ENCODE measurements at regions not wholly inside any gene's neighbourhood (a gene's known extent, or its start where the extent isn't known, plus 50 kb on each side); places are given as distances from the start of the nearest gene placed in this dataset.
"Not testable (repeated sequence)": the region's sequence is repeated elsewhere in the genome, so short reads cannot be mapped to it uniquely, and the experiment has no call there.

DNA sequence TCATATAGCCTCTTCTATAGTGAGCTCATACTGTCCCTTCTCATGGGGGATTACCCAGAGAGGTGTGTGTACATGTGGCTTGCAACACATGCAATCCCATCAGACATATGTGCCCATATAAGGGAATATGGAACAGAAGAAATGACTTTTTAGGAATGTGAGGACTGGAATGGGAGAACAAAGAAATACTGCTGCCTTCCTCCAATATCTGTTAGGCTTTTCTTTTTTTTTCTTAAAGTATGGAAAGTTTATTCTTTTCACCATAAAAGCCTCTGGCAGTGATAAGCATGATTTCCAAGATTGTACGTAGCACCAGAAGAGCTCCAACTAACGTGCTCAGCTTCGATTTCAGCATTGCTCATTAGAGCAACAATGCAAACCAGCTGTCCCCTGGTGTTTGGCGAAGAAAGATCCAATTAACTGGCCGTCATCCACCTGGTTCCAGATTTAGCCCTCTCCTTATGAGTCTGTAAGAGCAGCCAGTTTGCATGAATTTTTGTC is 113.6 kb downstream of the ADCYAP1 start:
- H2AFZ ChIP-seq (ENCODE audit: low read length) = no peak overlapping the region
- no peaks in the 10 kb centered on the region for H3K36me3 ChIP-seq (ENCODE audit: insufficient read depth, low read length)
- TF ChIP-seq, protein P1, sequence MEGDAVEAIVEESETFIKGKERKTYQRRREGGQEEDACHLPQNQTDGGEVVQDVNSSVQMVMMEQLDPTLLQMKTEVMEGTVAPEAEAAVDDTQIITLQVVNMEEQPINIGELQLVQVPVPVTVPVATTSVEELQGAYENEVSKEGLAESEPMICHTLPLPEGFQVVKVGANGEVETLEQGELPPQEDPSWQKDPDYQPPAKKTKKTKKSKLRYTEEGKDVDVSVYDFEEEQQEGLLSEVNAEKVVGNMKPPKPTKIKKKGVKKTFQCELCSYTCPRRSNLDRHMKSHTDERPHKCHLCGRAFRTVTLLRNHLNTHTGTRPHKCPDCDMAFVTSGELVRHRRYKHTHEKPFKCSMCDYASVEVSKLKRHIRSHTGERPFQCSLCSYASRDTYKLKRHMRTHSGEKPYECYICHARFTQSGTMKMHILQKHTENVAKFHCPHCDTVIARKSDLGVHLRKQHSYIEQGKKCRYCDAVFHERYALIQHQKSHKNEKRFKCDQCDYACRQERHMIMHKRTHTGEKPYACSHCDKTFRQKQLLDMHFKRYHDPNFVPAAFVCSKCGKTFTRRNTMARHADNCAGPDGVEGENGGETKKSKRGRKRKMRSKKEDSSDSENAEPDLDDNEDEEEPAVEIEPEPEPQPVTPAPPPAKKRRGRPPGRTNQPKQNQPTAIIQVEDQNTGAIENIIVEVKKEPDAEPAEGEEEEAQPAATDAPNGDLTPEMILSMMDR (IDR thresholded peaks at IDR 0.05; ENCODE audit: extremely low read depth, low read depth, low read length) = no peak
- H3K4me1 ChIP-seq (ENCODE audit: insufficient read depth, low read length) = peaks cover 3% of the 10 kb centered on the region
- H3K27me3 ChIP-seq (ENCODE audit: insufficient read depth, low read length) = no peaks in the 10 kb centered on the region
- DNase-seq (ENCODE audit: insufficient read length, low spot score, missing footprints) = no peak
- no peak overlapping the region for H3K27ac ChIP-seq (ENCODE audit: low read depth, low read length)
- H3K9me3 ChIP-seq (ENCODE audit: low read depth, low read length) = no peaks in the 10 kb centered on the region
- no peaks in the 10 kb centered on the region for H4K20me1 ChIP-seq (ENCODE audit: insufficient read depth, low read length)
- no peaks in the 10 kb centered on the region for H3K79me2 ChIP-seq (ENCODE audit: insufficient read depth, low read length)
- no peak overlapping the region for H3K4me2 ChIP-seq (ENCODE audit: insufficient read depth, low read length)
- H3K4me3 ChIP-seq (ENCODE audit: insufficient read depth, low read length) = no peak overlapping the region

DNA sequence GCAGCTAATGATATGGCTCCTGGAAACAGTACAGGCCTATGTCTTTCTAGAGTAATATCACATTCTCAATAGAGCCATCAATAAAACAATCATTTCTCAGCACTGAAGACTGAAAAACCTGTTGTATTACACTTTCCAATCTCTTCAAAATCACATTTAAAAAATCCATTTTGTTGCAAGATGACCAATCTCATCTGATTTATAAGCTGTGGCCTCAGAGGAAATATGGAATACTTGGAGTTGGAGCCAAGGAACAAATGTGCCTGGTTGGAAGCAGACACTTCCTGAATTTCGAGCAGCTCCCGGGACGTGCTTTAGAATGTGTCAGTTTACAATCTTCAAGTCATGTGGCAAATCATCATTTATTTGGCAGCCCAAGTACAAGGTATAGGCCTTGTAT is 114.5 kb downstream of the ADCYAP1 start:
- Histone ChIP-seq H3K4me3 (ENCODE audit: insufficient read depth, low read length) (no peak overlapping the region), H3K4me2 (ENCODE audit: insufficient read depth, low read length) (no peak overlapping the region), H3K27ac (ENCODE audit: low read depth, low read length) (no peak overlapping the region), H3K36me3 (ENCODE audit: insufficient read depth, low read length) (no peaks in the 10 kb centered on the region), H3K27me3 (ENCODE audit: insufficient read depth, low read length) (no peaks in the 10 kb centered on the region), H3K79me2 (ENCODE audit: insufficient read depth, low read length) (no peaks in the 10 kb centered on the region), H4K20me1 (ENCODE audit: insufficient read depth, low read length) (no peaks in the 10 kb centered on the region), H2AFZ (ENCODE audit: low read length) (no peak overlapping the region), H3K9me3 (ENCODE audit: low read depth, low read length) (no peaks in the 10 kb centered on the region), H3K4me1 (ENCODE audit: insufficient read depth, low read length) (peaks cover 1% of the 10 kb centered on the region)
- no peak for DNase-seq (ENCODE audit: insufficient read length, low spot score, missing footprints)
- TF ChIP-seq, protein P1 (IDR thresholded peaks at IDR 0.05; ENCODE audit: extremely low read depth, low read depth, low read length) = no peak

DNA sequence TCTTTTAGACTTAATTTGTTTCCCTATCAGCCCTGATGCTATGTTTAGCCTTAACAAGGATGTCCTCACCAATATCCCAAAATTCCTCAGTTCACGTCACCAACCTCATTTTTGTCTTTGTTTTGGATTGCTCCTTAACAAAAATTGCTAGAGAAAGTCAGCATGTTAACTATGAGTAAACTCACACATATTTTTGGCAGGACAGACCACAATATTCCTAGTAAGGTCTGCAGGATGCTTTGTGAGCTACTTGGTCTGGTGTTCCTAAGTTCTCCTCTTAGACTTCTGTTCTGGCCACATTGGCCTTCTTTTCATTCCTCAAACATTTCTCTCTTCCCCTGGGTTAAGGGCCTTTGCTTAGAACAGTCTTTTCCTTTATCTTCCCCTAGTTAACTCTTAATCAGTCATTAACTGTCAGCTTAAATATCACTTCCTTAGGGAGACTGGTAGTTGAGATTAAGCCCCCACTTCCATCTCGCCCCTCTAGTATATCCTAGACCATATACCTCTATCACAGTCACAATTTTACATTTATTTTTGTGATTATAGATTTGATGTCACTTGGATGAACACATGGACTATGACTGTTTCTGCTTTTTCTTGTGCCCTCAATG is 116.2 kb downstream of the ADCYAP1 start:
- no peak for DNase-seq (ENCODE audit: insufficient read length, low spot score, missing footprints)
- no peak overlapping the region for H3K27ac ChIP-seq (ENCODE audit: low read depth, low read length)
- no peaks in the 10 kb centered on the region for H3K79me2 ChIP-seq (ENCODE audit: insufficient read depth, low read length)
- no peaks in the 10 kb centered on the region for H3K4me1 ChIP-seq (ENCODE audit: insufficient read depth, low read length)
- H3K9me3 ChIP-seq (ENCODE audit: low read depth, low read length) = no peaks in the 10 kb centered on the region
- H3K4me2 ChIP-seq (ENCODE audit: insufficient read depth, low read length) = no peak overlapping the region
- H3K36me3 ChIP-seq (ENCODE audit: insufficient read depth, low read length) = no peaks in the 10 kb centered on the region
- H2AFZ ChIP-seq (ENCODE audit: low read length) = no peak overlapping the region
- H3K4me3 ChIP-seq (ENCODE audit: insufficient read depth, low read length) = no peak overlapping the region
- H3K27me3 ChIP-seq (ENCODE audit: insufficient read depth, low read length) = no peaks in the 10 kb centered on the region
- no peaks in the 10 kb centered on the region for H4K20me1 ChIP-seq (ENCODE audit: insufficient read depth, low read length)
- TF ChIP-seq, protein P1 (IDR thresholded peaks at IDR 0.05; ENCODE audit: extremely low read depth, low read depth, low read length) = no peak

DNA sequence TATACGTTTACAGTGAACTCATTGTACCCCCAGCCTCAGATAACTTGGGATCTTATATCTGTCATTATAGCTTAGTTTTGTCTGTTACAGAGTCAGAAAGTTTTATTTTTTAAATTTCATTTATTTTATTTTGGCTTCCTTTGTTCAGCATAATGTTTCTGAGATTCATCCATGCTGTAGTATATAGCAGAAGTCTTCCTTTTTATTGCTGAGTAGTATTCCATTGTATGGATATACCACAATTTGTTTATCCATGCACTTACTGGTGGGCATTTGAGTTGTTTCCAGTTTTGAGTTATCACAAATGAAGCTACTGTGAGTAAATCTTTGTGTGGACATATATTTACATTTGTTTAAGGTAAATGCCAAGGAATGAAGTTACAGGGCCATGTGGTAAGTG is 122.3 kb downstream of the ADCYAP1 start:
- Histone ChIP-seq H3K9me3 (ENCODE audit: low read depth, low read length) (no peaks in the 10 kb centered on the region), H3K4me1 (ENCODE audit: insufficient read depth, low read length) (no peaks in the 10 kb centered on the region), H3K4me2 (ENCODE audit: insufficient read depth, low read length) (no peak overlapping the region), H3K27ac (ENCODE audit: low read depth, low read length) (no peak overlapping the region), H2AFZ (ENCODE audit: low read length) (no peak overlapping the region), H3K79me2 (ENCODE audit: insufficient read depth, low read length) (no peaks in the 10 kb centered on the region), H3K36me3 (ENCODE audit: insufficient read depth, low read length) (no peaks in the 10 kb centered on the region), H4K20me1 (ENCODE audit: insufficient read depth, low read length) (no peaks in the 10 kb centered on the region), H3K27me3 (ENCODE audit: insufficient read depth, low read length) (no peaks in the 10 kb centered on the region), H3K4me3 (ENCODE audit: insufficient read depth, low read length) (no peak overlapping the region)
- TF ChIP-seq, protein P1 (IDR thresholded peaks at IDR 0.05; ENCODE audit: extremely low read depth, low read depth, low read length) = no peak
- no peak for DNase-seq (ENCODE audit: insufficient read length, low spot score, missing footprints)

DNA sequence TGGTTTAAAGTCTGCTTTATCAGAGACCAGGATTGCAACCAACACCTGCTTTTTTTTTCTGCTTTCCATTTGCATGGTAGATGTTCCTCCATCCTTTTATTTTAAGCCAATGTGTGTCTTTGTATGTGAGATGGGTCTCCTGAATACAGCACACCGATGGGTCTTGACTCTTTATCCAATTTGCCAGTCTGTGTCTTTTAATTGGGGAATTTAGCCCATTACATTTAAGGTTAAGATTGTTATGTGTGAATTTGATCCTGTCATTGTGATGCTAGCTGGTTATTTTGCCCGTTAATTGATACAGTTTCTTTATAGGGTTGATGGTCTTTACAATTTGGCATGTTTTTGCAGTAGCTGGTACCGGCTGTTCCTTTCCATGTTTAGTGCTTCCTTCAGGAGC is 128.4 kb downstream of the ADCYAP1 start:
- H3K4me1 ChIP-seq (ENCODE audit: insufficient read depth, low read length); H3K79me2 ChIP-seq (ENCODE audit: insufficient read depth, low read length); H3K4me3 ChIP-seq (ENCODE audit: insufficient read depth, low read length); H2AFZ ChIP-seq (ENCODE audit: low read length); H3K27ac ChIP-seq (ENCODE audit: low read depth, low read length); H4K20me1 ChIP-seq (ENCODE audit: insufficient read depth, low read length); DNase-seq (ENCODE audit: insufficient read length, low spot score, missing footprints); H3K27me3 ChIP-seq (ENCODE audit: insufficient read depth, low read length); H3K4me2 ChIP-seq (ENCODE audit: insufficient read depth, low read length); H3K36me3 ChIP-seq (ENCODE audit: insufficient read depth, low read length); H3K9me3 ChIP-seq (ENCODE audit: low read depth, low read length): not testable (repeated sequence)

All from osteoblast (primary cell).